NCI-H524 (cell line): ENCODE measurements at regions not wholly inside any gene's neighbourhood (a gene's known extent, or its start where the extent isn't known, plus 50 kb on each side); places are given as distances from the start of the nearest gene placed in this dataset.
"Not testable (repeated sequence)": the region's sequence is repeated elsewhere in the genome, so short reads cannot be mapped to it uniquely, and the experiment has no call there.

Source experiments
- DNase-seq, 2 experiments: peaks; one replicate each; lab custom pipeline; 2025; lab: John Stamatoyannopoulos, UW

GRCh38 chr12:9367828-9368227 is 159.6 kb upstream of the PZP start:
- DNase-seq = no peak

- no peak for DNase-seq
Observed at GRCh38 chr12:9367201-9367600, 159.0 kb upstream of the PZP start.

DNA sequence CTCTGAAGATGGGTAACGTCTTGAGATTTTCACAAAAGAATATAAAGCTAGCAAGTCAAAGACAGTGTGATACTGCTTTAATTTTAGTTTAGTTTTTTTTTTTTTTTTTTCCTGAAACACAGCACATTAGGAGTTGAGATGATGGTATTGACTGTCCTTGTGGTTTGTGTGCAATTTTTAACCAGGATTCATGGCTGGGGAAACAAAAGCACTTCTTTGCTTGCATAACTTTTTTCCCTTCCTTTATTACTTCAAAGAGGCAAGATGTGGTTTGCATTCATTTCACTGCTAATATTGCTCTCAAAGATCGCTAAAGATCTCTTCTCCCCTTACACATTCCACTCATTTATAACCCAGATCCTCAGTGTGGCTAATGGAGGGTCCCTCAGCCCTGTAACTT is 157.1 kb upstream of the PZP start:
- DNase-seq = no peak

GRCh38 chr12:9364224-9365176 is 156.3 kb upstream of the PZP start:
- DNase-seq = no peak

DNA sequence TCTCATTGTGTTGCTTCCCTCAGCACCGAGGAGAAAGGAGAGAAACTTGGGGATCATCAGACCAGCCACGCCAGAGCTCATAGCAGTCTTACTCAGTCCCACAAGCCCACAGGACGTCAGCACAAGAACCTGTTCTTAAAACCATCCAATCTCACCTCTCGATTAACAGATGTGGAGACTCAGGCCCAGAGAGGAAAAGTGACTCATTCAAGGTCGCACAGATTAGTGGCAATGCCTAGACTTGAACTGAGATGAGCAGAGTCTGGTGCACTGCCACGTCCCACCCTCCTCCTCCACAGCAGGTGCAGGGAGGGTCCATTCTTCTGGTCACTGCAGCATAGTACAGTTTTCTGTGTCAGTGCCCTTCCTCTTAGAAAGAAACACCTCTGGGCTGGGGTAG is 154.9 kb upstream of the PZP start:
- DNase-seq = no peak

DNA sequence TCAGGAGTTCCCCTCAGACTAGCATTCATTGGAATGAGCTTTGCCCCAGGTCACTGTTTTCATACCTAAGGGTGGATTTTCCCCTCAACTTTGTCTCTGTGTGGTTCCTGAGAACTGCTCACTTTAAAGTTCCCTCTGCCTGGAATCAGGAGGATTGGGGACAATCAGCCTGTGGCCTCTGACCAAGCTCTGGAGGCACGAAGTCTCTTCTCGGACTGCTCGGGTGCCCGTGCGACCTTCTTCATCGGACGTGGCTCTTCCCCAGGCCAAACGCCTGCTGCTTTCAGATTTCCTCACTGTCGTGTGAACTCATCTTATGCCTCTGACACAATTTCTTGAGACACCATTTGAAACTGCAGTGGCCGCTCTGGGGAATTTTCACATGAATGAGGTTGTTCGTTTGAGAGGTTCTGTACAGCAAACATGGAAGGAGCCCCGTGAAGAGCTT is 153.7 kb upstream of the PZP start:
- no peak for DNase-seq

GRCh38 chr12:9354009-9354754 is 146.0 kb upstream of the PZP start:
- DNase-seq = not testable (repeated sequence)

GRCh38 chr12:9351136-9351535 is 142.9 kb upstream of the PZP start:
- no peak for DNase-seq

GRCh38 chr12:9349888-9350885 is 142.0 kb upstream of the PZP start:
- no peak for DNase-seq

- no peak for DNase-seq
Observed at GRCh38 chr12:9348906-9349518, 140.8 kb upstream of the PZP start.

- no peak for DNase-seq
Observed at GRCh38 chr12:9347328-9348127, 139.3 kb upstream of the PZP start.

DNA sequence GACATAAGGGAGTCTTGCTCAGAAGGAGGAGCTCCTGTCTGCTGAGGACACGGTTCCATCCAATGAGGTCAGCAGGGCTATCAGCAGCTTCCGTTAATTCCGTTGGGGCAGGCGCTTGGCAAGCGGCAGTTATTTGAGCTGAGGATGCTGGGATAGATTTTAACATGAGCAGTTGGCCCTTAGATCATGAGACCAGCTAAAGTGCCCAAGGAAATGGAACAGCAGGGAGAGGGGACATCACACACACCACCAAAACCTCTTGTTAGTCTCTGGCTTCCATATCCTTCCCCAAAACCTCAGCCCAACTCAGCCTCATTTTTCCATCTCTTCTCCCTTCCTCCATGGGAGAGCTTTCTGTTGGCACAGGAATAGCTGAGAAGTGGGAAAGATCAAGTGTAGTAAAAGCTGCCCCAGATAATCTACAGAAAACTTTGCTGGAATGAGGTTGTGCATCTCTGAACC is 138.7 kb upstream of the PZP start:
- no peak for DNase-seq

DNA sequence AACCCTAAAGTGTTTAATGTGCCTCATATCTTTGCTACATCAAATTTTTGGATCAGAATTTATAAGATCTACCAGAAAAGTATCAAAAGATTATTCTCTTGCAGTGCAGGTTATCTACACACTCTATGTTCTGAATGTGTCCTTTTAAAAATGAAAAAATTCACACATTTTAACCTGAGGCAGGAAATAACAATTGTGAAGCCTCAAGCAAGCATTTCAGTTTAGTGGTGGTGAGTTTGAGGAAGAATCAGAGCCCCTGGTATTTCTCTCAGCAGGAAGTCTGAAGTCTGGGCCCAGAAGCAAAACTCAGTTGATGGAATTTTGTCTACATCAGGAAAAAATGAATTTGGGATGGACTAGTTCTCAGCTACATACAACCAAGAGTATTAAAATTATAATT is 137.0 kb upstream of the PZP start:
- no peak for DNase-seq

GRCh38 chr12:9344541-9344940 is 136.3 kb upstream of the PZP start:
- no peak for DNase-seq

- DNase-seq = no peak
Observed at GRCh38 chr12:9343731-9344130, 135.5 kb upstream of the PZP start.

DNA sequence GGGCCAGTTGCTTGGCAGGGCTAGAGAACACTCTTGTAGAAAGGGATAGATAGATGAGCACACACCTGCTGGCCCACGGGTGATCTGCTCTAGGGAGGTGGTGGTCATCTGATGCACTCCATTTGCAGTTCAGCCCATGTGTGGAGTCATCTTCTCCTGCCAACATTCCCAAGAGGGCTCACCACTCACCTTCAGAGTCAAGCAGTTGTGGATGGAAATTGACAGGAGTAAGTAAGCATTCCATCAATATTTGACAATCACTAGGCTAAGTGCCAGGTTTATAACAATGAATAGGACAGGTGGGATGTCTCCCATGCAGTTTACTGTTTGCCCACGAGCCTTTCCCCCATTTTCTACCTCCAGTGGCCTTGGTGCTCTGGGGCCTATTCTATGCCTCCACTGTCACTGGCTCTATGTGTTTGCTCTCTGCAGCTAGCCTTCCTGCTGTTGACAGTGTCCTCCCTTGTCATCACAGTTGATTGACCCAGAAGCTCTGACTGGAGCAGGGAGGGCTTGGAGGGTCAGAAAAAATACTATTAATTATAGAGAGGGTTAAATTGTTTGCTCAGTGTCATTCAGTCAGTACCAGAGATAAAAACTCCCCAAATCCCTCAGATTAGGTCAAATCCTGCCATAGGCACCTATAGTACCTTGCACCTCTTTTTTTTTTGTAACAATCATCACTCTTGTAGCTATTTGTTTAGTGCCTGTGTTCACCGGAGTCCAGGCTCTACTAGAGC is 134.6 kb upstream of the PZP start:
- no peak for DNase-seq

- DNase-seq = no peak
Observed at GRCh38 chr12:9341260-9341585, 133.0 kb upstream of the PZP start.

GRCh38 chr12:9340422-9341259 is 132.4 kb upstream of the PZP start:
- DNase-seq = no peak

- no peak for DNase-seq
Observed at GRCh38 chr12:9337656-9338055, 129.5 kb upstream of the PZP start.
